Retina (tissue), 1 donor: ENCODE measurements at regions not wholly inside any gene's neighbourhood (a gene's known extent, or its start where the extent isn't known, plus 50 kb on each side); places are given as distances from the start of the nearest gene placed in this dataset.
"Not testable (repeated sequence)": the region's sequence is repeated elsewhere in the genome, so short reads cannot be mapped to it uniquely, and the experiment has no call there.

Source experiments
- DNase-seq: peaks from one replicate; pipeline ENCODE4 v3.0.0-alpha.2; 2016

GRCh38 chr5:93213111-93213794 lies 367.8 kb downstream of the NR2F1-AS1 start:
- not testable (repeated sequence) for DNase-seq

GRCh38 chr5:93209476-93209875 lies 371.5 kb downstream of the NR2F1-AS1 start:
- no peak for DNase-seq

GRCh38 chr5:93208141-93208751 lies 372.8 kb downstream of the NR2F1-AS1 start:
- DNase-seq: no peak

DNA sequence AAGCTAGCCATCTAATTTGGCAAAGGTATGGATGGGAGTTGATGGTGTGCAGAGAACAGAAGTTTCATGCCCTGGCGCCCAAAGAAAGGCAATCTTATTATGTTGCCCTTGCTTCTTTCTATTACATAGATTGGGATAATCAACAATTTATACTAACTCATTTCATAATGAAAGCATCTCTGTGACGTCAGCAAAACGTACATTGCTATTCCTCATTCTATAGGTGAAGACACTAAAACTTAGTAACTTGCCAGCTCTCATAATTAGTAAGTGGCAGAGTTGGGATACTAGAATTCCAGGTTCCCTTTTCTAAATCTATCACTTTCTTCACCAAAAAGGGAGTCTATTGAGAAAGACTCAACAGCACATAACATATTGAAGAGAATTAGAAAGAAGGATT lies 374.8 kb downstream of the NR2F1-AS1 start:
- DNase-seq: no peak

DNA sequence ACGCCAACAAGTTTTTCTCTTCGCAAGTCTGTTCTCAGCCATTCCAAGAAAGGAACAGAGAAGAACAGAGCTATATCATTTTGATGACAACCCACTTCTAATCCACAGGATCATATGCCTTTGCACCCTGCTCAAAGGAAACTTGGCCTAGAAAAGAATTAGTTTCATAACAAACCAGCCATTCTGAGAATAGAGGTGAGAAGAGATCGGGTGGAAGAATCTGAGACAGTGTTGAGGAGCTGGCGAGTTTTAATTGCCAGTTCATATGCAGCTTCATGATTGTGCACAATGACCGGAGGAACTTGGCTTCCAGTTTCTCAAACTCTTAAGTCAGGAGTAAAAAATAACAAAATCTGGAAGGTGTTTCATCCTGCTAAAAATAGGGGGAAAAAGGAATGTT lies 380.0 kb downstream of the NR2F1-AS1 start:
- no peak for DNase-seq

DNA sequence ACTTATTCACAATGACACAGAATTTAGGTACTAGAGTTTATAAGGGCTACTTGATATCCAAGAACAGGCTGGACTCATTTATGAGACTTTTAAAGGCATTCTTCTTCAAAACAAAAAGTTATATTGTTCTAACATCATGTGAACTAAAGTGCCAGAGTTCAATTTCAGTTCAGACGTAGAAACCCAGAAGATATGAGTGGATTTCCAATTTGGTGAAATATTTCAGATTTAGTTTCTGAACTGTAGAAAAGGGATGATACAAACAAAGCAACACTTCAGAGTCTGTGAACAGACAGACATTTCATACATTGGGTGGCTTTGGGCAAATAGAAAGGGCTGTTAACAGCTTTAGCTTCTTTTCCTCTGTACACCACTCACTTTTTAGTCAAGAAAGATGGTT lies 384.0 kb downstream of the NR2F1-AS1 start:
- no peak for DNase-seq

- DNase-seq: no peak
These were observed 387.3 kb downstream of the NR2F1-AS1 start for GRCh38 chr5:93193431-93194347.

- no peak for DNase-seq
These were observed 388.3 kb downstream of the NR2F1-AS1 start for GRCh38 chr5:93192683-93193082.

- peak; percentile 68 for DNase-seq
These were observed 388.9 kb downstream of the NR2F1-AS1 start for GRCh38 chr5:93192087-93192486.

GRCh38 chr5:93191035-93191817 lies 389.8 kb downstream of the NR2F1-AS1 start:
- DNase-seq: peak; percentile 84

DNA sequence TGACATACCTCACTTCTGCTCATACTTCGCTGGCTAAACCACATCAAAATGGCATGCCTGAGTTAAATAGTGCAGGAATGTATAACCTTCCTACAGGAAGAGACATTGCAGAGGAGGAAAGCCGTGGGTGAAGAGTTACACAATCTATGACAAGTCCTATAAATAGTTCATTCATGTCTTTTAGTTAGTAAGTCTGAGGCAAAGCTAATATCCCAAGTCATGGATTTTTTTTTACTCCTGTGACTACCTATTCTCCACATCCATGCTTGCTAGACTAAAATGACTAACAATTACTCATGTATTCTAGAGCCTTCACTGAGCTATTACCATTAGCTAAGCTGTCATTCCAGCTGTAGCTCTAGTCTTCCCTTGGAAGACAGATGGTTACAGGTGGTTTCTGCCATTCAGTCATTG lies 391.3 kb downstream of the NR2F1-AS1 start:
- DNase-seq: no peak

GRCh38 chr5:93188876-93189485 lies 392.0 kb downstream of the NR2F1-AS1 start:
- DNase-seq: no peak

DNA sequence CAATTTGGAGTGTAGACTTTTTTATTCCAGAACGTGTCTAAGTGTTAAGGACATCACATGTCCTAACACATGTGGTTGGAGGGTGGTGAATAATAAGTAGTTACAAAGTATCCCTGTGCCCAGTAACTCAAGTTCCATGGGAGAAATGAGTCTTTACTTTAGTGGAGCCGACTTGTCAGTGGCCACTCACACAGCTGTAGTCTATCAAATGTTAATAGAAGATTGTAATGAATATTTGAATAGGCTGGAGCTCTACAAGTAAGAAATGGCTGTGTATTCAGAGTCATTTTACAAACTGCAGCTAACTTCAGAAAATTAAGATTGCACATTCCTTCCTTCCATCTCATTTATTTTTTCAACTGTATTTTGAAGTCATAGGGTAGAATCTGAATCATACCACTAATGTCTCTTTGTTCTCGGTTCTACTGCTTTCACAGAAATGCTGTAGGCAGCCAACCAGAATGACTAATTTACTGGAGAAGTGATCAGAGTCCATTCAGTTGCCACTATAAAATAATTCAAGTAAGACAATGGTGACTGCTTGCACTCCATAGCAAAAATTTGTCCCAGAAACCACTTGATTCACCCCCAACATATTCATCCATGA lies 394.8 kb downstream of the NR2F1-AS1 start:
- DNase-seq: no peak

DNA sequence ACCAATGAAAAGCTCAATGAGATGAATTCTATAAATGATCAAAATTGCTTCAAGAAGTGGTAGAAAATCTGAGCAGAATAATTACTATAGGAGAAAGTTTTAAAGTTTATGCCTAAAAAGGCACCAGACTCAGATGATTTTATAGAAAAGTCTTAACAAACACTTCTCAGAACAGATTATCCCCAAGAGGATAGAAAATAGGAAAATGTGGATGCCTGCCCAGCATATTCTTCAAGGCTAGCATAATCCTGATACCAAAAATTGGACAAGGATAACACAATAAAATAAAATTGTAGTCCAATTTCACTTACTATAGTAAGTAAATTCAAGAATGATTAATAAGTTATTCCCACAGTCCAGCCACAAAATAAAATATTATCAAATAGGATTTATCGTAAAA lies 397.0 kb downstream of the NR2F1-AS1 start:
- DNase-seq: no peak

- DNase-seq: no peak
These were observed 401.6 kb downstream of the NR2F1-AS1 start for GRCh38 chr5:93179466-93179865.

DNA sequence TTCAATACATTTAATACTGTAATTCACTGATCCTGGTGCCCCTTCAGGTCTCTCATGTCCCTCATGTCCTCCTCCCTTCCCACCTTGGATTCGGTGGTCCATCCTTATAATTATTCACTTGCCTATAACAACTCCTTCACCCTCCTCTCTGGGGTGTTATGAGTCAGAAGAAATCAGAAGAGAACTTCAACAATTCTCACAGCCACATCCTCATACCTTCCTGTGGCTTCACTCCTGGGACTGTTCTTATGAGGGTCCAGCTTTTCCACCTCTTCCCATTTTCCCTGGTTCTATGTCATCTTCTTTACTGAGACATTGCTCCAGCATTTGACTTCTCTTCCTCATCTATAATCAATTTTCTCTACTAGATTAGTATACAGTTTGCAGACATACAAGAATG lies 406.1 kb downstream of the NR2F1-AS1 start:
- no peak for DNase-seq

GRCh38 chr5:93165559-93165958 lies 415.5 kb downstream of the NR2F1-AS1 start:
- DNase-seq: no peak

DNA sequence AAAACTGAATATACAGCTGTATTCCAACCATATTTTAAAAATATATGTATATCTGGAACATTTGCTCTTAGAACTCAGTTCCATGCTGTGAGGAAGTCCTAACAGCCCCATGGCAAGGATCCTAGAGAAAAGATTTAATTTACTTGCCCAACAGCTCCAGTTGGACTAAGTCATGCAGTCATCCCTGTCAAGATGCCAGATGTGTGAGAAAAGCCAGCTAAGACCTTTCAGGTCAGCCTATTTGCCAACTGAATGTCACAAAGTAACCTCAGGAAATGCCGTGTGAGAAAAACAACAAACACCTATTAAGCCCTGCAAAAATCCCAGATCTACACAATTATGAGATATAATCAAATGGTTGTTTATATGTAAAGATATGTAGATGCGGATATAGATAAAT lies 416.3 kb downstream of the NR2F1-AS1 start:
- DNase-seq: no peak

GRCh38 chr5:93163010-93163663 lies 417.9 kb downstream of the NR2F1-AS1 start:
- no peak for DNase-seq

DNA sequence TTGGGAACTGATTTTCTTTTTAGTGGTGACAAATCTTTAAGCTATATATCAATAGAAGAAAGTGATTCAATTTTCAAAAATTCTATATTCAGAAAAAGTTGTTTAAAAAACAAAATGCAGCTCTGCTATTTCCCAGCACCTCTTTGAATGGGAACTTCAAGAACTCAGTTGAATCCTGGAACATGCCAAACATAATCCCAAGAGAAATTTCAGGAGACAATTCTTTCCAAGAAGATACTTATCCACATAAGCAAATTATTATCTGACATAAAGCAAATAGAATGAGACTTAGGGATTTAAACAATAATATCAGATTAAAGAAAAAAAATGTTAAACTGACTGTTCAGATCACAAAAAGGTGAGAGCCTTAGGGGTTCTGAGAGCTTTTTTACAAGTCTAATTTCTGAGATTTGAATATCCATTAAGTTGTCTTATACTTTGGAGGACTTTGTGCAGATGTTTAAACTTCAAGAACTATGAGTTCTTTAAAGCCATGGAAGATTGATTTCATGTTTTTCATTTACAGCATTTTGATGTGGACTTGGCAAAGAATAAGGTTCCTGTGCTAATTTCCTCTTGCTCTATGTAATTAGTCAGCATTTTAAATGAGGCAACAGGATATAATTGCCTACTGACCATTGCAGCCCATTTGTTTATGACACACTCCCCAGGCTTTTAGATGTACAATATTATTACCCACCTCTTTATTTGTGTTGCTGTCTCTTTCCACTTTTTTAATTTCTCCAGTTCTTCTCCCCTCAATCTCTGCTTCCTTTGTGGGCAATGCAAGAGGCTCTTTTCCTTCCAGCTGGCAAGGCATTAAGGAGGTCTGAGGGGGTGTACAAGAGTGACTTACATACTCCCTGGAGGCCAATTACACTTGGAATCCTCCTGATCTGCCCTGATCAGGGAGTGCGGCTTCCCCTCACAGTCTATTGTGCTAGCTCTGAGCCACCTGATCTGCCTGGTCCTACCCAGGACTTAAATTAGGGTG lies 419.1 kb downstream of the NR2F1-AS1 start:
- peak; percentile 29 for DNase-seq
